ENCODE measurements at regions not wholly inside any gene's neighbourhood (a gene's known extent, or its start where the extent isn't known, plus 50 kb on each side); places are given as distances from the start of the nearest gene placed in this dataset.
"Not testable (repeated sequence)": the region's sequence is repeated elsewhere in the genome, so short reads cannot be mapped to it uniquely, and the experiment has no call there.

DNA sequence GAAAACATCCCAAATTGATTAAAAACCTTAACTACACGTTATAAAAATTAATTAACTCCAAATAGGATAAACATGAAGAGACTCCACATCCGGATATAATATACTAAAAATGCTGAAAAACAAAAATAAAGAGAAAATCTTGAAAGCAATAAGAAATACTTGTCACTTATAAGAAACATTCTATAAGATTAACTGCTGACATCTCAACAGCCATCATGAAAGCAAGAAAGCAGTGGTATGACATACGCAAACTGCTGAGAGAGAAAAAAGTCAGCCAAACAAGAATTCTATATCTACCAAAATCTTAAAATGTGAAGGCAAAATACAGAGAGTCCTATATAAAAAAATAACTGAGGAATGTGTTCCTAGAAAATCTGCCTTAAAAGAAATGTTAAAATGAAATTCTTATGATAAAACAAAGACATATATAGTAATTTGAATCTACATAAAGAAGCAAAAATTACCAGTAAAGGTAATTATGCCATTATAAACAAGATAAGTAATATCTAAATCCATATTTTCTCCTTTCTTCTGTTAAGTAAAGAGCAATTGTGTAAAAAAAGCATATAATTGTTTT, 1851.1 kb downstream of the PCDH9 start:
- 51 to 67% methylated on average over 3 of the region's 3 CpGs for WGBS, 2 donors
- Histone ChIP-seq H3K27ac (no peak overlapping the region), H3K4me3 (replicated peaks in 1 of 3) (no peak overlapping the region), H3K27me3 (no peaks in the 10 kb centered on the region), H3K36me3 (no peaks in the 10 kb centered on the region), H3K9me3 (no peaks in the 10 kb centered on the region), H3K4me1 (no peaks in the 10 kb centered on the region)
- DNase-seq = no peak
- intact Hi-C loops (cut with DNase I) = no loop called here
- TF ChIP-seq POLR2A (IDR thresholded peaks at IDR 0.05) = no peak

DNA sequence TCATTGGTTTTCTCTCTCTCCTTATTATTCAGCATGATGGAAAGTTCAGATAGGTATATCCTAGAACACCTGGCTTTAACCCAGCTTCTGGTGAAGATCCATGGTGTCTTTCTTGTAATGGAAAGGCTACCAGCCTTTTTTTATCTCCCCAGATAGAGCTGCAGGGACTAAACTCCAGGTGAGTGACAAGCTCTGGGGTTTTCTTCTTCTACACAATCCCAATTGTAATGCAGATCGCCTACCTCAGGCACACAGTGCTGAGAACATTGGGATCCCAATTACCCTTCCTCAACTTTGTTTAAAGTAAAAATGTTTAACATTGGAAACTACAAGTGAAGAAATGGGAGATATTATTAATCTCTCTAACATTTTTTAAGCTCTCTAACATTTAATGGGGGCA, 1851.7 kb downstream of the PCDH9 start:
- no peaks in the 10 kb centered on the region for H3K4me1 ChIP-seq
- 90 to 97% methylated on average over 1 of the region's 1 CpG for WGBS, 2 donors
- no peaks in the 10 kb centered on the region for H3K9me3 ChIP-seq
- TF ChIP-seq POLR2A (IDR thresholded peaks at IDR 0.05) = no peak
- TF ChIP-seq, protein P1, sequence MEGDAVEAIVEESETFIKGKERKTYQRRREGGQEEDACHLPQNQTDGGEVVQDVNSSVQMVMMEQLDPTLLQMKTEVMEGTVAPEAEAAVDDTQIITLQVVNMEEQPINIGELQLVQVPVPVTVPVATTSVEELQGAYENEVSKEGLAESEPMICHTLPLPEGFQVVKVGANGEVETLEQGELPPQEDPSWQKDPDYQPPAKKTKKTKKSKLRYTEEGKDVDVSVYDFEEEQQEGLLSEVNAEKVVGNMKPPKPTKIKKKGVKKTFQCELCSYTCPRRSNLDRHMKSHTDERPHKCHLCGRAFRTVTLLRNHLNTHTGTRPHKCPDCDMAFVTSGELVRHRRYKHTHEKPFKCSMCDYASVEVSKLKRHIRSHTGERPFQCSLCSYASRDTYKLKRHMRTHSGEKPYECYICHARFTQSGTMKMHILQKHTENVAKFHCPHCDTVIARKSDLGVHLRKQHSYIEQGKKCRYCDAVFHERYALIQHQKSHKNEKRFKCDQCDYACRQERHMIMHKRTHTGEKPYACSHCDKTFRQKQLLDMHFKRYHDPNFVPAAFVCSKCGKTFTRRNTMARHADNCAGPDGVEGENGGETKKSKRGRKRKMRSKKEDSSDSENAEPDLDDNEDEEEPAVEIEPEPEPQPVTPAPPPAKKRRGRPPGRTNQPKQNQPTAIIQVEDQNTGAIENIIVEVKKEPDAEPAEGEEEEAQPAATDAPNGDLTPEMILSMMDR (IDR thresholded peaks at IDR 0.05) = no peak
- DNase-seq = no peak
- H3K27ac ChIP-seq = no peak overlapping the region
- no peak overlapping the region for H3K4me3 ChIP-seq (replicated peaks in 1 of 3)
- intact Hi-C loops (cut with DNase I) = no loop called here
- H3K36me3 ChIP-seq = no peaks in the 10 kb centered on the region
- H3K27me3 ChIP-seq = no peaks in the 10 kb centered on the region

DNA sequence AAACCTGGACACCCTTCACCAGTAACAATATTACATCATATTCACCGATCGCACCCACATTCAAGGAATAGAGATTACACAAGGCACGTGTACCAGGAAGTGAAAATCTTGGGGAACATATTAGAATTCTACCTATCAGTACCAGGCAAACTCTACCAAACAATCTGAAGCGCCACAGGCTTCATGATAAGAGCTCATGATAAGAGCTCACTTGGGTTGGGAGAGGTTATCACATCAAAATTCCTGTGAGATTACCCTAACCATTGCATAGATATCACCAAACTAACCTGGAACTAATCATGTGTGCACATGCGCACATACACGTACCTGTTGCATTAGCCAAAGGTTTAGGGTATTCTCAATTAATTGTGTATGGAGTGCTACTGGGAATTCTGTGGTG, 1861.3 kb downstream of the PCDH9 start:
- H3K27ac ChIP-seq = no peak overlapping the region
- no peaks in the 10 kb centered on the region for H3K36me3 ChIP-seq
- DNase-seq = no peak
- H3K27me3 ChIP-seq = no peaks in the 10 kb centered on the region
- TF ChIP-seq, protein P1 (IDR thresholded peaks at IDR 0.05) = no peak
- TF ChIP-seq POLR2A (IDR thresholded peaks at IDR 0.05) = no peak
- H3K4me3 ChIP-seq (replicated peaks in 1 of 3) = no peak overlapping the region
- 92% methylated on average over 6 of the region's 6 CpGs for WGBS, 2 donors
- H3K4me1 ChIP-seq = no peaks in the 10 kb centered on the region
- intact Hi-C loops (cut with DNase I) = no loop called here
- H3K9me3 ChIP-seq = no peaks in the 10 kb centered on the region

DNA sequence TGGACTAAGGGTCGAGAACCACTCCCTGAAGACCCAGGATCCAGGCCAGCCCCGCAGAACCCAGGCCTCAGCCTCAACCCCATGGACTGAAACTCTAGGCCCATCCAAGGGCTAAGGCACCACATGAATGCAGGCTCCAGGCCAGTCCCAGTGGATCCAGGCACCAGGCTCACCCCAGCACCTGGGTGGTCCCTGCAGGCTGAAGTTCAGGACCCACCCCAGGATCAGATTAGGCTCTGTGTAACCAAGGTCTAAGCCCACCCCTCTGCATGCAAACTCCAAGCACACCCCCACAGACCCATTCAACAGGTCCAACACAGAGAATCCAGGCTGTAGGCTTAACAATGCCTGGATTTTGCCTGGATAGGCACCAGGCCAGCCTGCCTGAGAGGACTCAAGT, 1876.2 kb downstream of the PCDH9 start:
- Histone ChIP-seq H3K36me3 (no peaks in the 10 kb centered on the region), H3K27me3 (no peaks in the 10 kb centered on the region), H3K4me3 (replicated peaks in 1 of 3) (no peak overlapping the region), H3K4me1 (no peaks in the 10 kb centered on the region), H3K9me3 (no peaks in the 10 kb centered on the region), H3K27ac (no peak overlapping the region)
- TF ChIP-seq POLR2A (IDR thresholded peaks at IDR 0.05) = no peak
- TF ChIP-seq, protein P1 (IDR thresholded peaks at IDR 0.05) = no peak
- 100% methylated on average over 1 of the region's 2 CpGs; no CpG with 5 or more reads in 1 of the 2 donors for WGBS, 2 donors
- DNase-seq = no peak
- intact Hi-C loops (cut with DNase I) = no loop called here

DNA sequence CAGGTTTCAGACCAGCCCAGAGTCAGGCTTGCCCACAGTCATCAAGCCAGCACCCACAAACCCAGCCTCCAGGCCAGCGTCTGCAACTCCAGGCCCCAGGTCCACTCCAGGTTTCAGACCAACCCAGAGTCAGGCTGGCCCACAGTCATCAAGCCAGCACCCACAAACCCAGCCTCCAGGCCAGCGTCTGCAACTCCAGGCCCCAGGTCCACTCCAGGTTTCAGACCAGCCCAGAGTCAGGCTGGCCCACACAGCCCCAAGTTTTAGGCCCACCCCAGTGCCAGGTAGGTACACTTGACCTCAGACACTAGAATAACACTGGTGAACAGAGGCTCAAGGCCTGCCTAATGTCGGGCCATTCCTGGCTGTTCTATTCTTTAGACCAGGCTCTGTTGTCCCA, 1877.0 kb downstream of the PCDH9 start:
- DNase-seq; H3K4me1 ChIP-seq; H3K9me3 ChIP-seq; H3K27ac ChIP-seq; H3K4me3 ChIP-seq (replicated peaks in 1 of 3); intact Hi-C loops (cut with DNase I); H3K36me3 ChIP-seq; H3K27me3 ChIP-seq: not testable (repeated sequence)
- 55 to 94% methylated on average over 2 of the region's 3 CpGs for WGBS, 2 donors

DNA sequence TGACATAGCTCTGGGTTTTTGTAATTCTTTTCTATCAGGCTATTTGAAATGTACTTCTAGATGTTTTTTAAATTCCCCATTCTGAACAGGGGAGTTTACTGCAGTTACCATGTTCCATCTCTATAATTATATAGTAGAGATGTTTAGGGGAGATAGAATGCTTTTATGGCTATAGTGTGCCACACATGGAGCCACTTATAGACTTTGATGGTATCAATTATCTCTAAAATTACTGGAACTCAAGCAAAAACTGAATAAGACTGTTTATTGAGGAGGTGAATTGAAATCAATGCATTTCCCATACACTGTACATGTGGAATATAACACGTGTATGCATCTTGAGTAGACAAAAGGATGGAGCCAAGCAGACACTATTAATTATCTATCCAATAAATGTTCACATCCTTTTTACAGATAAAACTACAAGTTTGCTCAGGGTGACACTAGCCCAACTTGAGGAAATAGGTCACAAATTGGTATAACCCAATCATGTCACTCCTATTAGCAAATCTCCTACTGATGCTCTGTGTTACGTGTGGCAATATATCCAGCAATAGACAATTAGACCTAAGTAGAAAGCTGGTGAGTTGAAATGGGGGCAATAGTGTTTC, 1882.6 kb downstream of the PCDH9 start:
- no peak for DNase-seq
- intact Hi-C loops (cut with DNase I) = no loop called here
- no peaks in the 10 kb centered on the region for H3K36me3 ChIP-seq
- H3K4me1 ChIP-seq = no peaks in the 10 kb centered on the region
- no peak overlapping the region for H3K27ac ChIP-seq
- no peaks in the 10 kb centered on the region for H3K27me3 ChIP-seq
- H3K4me3 ChIP-seq (replicated peaks in 1 of 3) = no peak overlapping the region
- no peaks in the 10 kb centered on the region for H3K9me3 ChIP-seq
- TF ChIP-seq, protein P1 (IDR thresholded peaks at IDR 0.05) = no peak
- TF ChIP-seq POLR2A (IDR thresholded peaks at IDR 0.05) = no peak
- WGBS, 2 donors = 89 to 92% methylated on average over 2 of the region's 2 CpGs
